ENCODE measurements at regions not wholly inside any gene's neighbourhood (a gene's known extent, or its start where the extent isn't known, plus 50 kb on each side); places are given as distances from the start of the nearest gene placed in this dataset.

DNA sequence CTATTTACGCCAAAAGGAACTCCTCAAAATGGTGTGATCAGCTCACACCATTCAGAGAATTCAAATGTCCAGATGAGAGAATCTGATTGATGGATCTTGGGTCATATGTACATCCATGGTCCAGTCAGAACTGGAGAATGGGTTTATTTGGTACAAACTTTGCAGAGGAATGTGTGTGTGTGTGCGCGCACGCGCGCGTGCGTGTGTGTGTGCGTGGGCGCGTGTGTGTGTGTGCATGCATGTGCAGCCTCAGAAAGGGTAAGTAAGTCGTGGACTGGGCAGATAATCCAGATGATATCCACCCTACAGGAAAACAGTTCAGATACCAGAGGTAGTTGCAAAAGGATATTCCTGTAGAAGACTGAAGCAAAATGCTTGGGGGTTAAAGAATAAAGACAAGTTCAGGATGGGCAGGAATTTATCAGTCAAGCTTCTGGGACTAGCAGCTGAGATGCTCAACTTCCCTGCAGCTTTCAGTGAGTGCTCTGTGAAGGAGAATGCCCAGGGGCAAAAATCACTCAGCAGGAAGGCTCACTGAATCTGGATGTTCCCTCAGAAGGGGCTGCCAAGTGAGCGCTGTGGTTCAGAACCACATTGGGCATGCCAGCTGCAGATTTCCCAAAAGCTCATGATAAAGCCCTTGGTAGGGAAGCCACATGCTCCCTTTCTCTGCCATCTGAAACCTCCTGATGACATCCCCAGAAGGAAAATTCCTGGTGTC lies 440.5 kb upstream of the SGCD start:
- TF ChIP-seq, protein P1, sequence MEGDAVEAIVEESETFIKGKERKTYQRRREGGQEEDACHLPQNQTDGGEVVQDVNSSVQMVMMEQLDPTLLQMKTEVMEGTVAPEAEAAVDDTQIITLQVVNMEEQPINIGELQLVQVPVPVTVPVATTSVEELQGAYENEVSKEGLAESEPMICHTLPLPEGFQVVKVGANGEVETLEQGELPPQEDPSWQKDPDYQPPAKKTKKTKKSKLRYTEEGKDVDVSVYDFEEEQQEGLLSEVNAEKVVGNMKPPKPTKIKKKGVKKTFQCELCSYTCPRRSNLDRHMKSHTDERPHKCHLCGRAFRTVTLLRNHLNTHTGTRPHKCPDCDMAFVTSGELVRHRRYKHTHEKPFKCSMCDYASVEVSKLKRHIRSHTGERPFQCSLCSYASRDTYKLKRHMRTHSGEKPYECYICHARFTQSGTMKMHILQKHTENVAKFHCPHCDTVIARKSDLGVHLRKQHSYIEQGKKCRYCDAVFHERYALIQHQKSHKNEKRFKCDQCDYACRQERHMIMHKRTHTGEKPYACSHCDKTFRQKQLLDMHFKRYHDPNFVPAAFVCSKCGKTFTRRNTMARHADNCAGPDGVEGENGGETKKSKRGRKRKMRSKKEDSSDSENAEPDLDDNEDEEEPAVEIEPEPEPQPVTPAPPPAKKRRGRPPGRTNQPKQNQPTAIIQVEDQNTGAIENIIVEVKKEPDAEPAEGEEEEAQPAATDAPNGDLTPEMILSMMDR (IDR thresholded peaks at IDR 0.05), result no peak
- Mint-ChIP-seq H3K27me3 (no peaks in the 10 kb centered on the region), H3K9me3 (no peaks in the 10 kb centered on the region), H3K4me1 (ENCODE audit: low read depth) (no peaks in the 10 kb centered on the region), H3K36me3 (ENCODE audit: low read depth) (no peaks in the 10 kb centered on the region), H3K4me3 (no peak overlapping the region), H3K27ac (no peak overlapping the region)
- DNase-seq, result no peak
- Histone ChIP-seq H3K4me1 (ENCODE audit: insufficient read depth, low read length) (no peaks in the 10 kb centered on the region), H3K4me3 (ENCODE audit: low read length) (no peak overlapping the region), H3K27ac (ENCODE audit: low read depth in 1 of 2, low read length in 2 of 2) (no peak overlapping the region), H3K36me3 (ENCODE audit: insufficient read depth, low read length) (no peaks in the 10 kb centered on the region), H3K27me3 (ENCODE audit: control insufficient read depth in 1 of 2, insufficient read depth in 2 of 2, low read length in 2 of 2) (no peaks in the 10 kb centered on the region), H3K9me3 (ENCODE audit: control insufficient read depth in 1 of 2, insufficient read depth in 1 of 2, low read length in 2 of 2) (no peaks in the 10 kb centered on the region)
- intact Hi-C loops (cut with DNase I, micrococcal nuclease), result no loop called here
- CTCF ChIA-PET, result no interaction called here
- POLR2A ChIA-PET, result no interaction called here
- ATAC-seq (ENCODE audit: poor library complexity), result no peak

DNA sequence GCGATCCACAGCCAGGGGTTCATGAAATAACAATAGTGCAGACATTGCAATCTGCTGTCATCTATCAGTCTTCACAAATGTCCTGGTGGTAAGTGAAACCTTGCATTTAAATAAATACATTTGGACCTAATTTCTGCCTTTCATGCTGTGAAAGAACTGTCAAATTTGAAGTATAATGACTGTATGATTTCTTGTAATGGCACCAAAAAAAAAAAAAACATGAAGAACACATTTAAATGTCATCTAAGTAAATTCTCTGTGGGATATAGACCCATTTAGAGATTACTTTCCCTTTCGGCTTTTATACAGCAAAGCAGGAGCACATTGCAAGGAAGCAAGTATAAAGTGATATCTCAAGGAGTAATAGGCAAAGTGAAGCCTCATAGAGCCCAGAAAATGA lies 431.5 kb upstream of the SGCD start:
- DNase-seq, result no peak
- intact Hi-C loops (cut with DNase I, micrococcal nuclease), result no loop called here
- TF ChIP-seq, protein P1 (IDR thresholded peaks at IDR 0.05), result no peak
- CTCF ChIA-PET, result no interaction called here
- Mint-ChIP-seq H3K9me3 (no peaks in the 10 kb centered on the region), H3K27me3 (peaks cover 3% of the 10 kb centered on the region), H3K36me3 (ENCODE audit: low read depth) (no peaks in the 10 kb centered on the region), H3K27ac (no peak overlapping the region), H3K4me3 (no peak overlapping the region), H3K4me1 (ENCODE audit: low read depth) (no peaks in the 10 kb centered on the region)
- Histone ChIP-seq H3K27me3 (ENCODE audit: control insufficient read depth in 1 of 2, insufficient read depth in 2 of 2, low read length in 2 of 2) (no peaks in the 10 kb centered on the region), H3K4me3 (ENCODE audit: low read length) (no peak overlapping the region), H3K27ac (ENCODE audit: low read depth in 1 of 2, low read length in 2 of 2) (no peak overlapping the region), H3K36me3 (ENCODE audit: insufficient read depth, low read length) (no peaks in the 10 kb centered on the region), H3K4me1 (ENCODE audit: insufficient read depth, low read length) (no peaks in the 10 kb centered on the region), H3K9me3 (ENCODE audit: control insufficient read depth in 1 of 2, insufficient read depth in 1 of 2, low read length in 2 of 2) (no peaks in the 10 kb centered on the region)
- no peak for ATAC-seq (ENCODE audit: poor library complexity)
- POLR2A ChIA-PET, result no interaction called here

DNA sequence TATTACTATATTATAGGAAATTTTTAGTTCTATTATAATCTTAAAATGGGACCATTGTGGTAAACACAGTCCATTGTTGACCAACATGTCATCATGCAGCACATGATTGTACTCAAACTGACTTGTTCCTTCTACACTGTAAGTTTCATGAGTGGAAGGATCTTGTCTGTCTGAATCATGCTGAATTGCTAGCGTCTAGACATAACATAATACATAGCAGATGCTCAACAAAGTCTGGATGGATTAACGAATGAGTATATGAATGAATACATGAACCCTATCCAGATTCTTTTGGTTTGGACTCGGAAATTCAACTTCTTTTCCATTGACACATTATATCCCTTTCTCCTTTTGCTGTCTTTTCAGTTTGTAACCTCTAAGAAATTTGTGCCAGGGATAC lies 429.2 kb upstream of the SGCD start:
- no peak overlapping the region for H3K4me3 Mint-ChIP-seq
- intact Hi-C loops (cut with DNase I, micrococcal nuclease), result no loop called here
- no peaks in the 10 kb centered on the region for H3K4me1 ChIP-seq (ENCODE audit: insufficient read depth, low read length)
- H3K9me3 ChIP-seq (ENCODE audit: control insufficient read depth in 1 of 2, insufficient read depth in 1 of 2, low read length in 2 of 2), result no peaks in the 10 kb centered on the region
- H3K9me3 Mint-ChIP-seq, result no peaks in the 10 kb centered on the region
- no peaks in the 10 kb centered on the region for H3K4me1 Mint-ChIP-seq (ENCODE audit: low read depth)
- ChIA-PET CTCF (no interaction called here), POLR2A (no interaction called here)
- H3K36me3 ChIP-seq (ENCODE audit: insufficient read depth, low read length), result no peaks in the 10 kb centered on the region
- DNase-seq, result no peak
- H3K36me3 Mint-ChIP-seq (ENCODE audit: low read depth), result no peaks in the 10 kb centered on the region
- H3K27ac ChIP-seq (ENCODE audit: low read depth in 1 of 2, low read length in 2 of 2), result no peak overlapping the region
- TF ChIP-seq, protein P1 (IDR thresholded peaks at IDR 0.05), result no peak
- H3K27me3 ChIP-seq (ENCODE audit: control insufficient read depth in 1 of 2, insufficient read depth in 2 of 2, low read length in 2 of 2), result no peaks in the 10 kb centered on the region
- no peak for ATAC-seq (ENCODE audit: poor library complexity)
- H3K27ac Mint-ChIP-seq, result no peak overlapping the region
- H3K4me3 ChIP-seq (ENCODE audit: low read length), result no peak overlapping the region
- H3K27me3 Mint-ChIP-seq, result peaks cover 3% of the 10 kb centered on the region
